ENCODE measurements at regions not wholly inside any gene's neighbourhood (a gene's known extent, or its start where the extent isn't known, plus 50 kb on each side); places are given as distances from the start of the nearest gene placed in this dataset.

DNA sequence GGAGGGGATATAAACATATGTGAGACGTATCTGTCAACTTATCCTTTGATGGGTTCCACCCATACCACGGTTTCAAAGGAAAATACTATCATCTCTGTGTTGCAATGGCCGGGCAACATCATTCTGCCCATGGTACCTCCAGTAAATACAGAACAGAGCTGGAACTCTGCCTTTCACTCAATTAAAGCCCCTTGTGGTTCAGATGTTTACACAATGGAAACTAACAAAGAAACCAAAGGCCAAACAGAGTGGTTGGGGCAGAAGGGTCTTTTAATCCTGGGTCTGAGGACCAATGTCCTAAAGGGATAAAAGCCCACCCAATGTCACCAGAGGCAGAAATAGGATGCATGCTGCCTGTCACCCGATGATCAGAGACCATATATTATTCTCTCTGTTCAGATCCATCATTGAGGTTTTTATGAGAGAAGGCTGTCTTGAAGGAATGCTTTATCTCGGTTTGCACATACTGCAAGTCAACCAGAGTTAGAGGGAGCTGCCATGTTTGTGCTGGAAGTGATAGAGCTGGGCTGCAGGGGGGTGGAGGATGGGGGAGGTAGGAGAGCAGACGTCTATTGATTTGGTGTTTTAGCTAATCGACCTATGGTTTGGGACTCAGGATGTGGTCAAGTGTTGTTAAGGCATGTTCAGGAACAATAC, 105.4 kb upstream of the FRMD4A start:
- no peak for DNase-seq (ENCODE audit: low read depth, low spot score)
- no peak overlapping the region for H3K4me3 ChIP-seq (ENCODE audit: low read depth, low read length)
- ChIA-PET POLR2A (no interaction called here), CTCF (no interaction called here)
- TF ChIP-seq, protein P1, sequence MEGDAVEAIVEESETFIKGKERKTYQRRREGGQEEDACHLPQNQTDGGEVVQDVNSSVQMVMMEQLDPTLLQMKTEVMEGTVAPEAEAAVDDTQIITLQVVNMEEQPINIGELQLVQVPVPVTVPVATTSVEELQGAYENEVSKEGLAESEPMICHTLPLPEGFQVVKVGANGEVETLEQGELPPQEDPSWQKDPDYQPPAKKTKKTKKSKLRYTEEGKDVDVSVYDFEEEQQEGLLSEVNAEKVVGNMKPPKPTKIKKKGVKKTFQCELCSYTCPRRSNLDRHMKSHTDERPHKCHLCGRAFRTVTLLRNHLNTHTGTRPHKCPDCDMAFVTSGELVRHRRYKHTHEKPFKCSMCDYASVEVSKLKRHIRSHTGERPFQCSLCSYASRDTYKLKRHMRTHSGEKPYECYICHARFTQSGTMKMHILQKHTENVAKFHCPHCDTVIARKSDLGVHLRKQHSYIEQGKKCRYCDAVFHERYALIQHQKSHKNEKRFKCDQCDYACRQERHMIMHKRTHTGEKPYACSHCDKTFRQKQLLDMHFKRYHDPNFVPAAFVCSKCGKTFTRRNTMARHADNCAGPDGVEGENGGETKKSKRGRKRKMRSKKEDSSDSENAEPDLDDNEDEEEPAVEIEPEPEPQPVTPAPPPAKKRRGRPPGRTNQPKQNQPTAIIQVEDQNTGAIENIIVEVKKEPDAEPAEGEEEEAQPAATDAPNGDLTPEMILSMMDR (IDR thresholded peaks at IDR 0.05; ENCODE audit: insufficient read depth, low read length, missing control alignments) = no peak

DNA sequence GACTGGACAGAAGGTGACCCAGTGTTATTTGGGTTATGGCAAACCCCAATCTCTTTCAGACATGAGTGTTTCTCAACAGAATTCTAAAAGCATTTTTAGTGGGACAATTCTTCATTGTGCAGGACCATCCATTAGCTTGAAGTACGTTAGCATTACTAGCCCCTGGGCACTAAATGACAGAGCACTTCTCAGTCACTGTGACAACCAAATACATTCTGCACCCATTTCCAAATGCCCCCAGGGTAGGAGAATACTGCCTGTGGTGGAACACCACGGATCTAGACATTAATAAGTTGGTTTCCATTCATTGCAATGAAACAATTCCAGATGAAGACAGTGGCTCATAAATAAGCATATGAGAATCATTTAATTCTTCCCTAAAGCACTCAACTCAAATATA, 102.4 kb upstream of the FRMD4A start:
- DNase-seq (ENCODE audit: low read depth, low spot score) = no peak
- POLR2A ChIA-PET = no interaction called here
- CTCF ChIA-PET = no interaction called here
- TF ChIP-seq, protein P1 (IDR thresholded peaks at IDR 0.05; ENCODE audit: insufficient read depth, low read length, missing control alignments) = no peak
- no peak overlapping the region for H3K4me3 ChIP-seq (ENCODE audit: low read depth, low read length)

DNA sequence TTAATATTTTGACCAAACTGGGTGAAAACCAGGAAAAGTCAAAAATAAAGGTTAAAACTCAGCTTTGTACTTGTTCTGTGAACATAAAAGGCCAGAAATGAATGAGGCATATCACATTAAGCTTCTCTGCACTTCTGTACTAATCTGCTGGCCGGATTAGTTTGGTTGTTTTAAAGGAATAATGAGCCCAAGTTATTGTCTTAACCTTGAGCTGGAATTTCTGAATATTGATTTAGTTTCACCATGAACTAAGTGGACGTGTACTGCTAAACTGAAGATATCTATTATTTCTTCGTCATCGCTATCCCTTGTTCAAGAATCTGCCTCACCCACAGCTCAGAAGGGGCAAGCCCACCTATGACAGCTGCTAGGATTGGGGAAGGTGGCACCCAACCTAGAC, 101.1 kb upstream of the FRMD4A start:
- DNase-seq (ENCODE audit: low read depth, low spot score) = no peak
- CTCF ChIA-PET = no interaction called here
- H3K4me3 ChIP-seq (ENCODE audit: low read depth, low read length) = no peak overlapping the region
- TF ChIP-seq, protein P1 (IDR thresholded peaks at IDR 0.05; ENCODE audit: insufficient read depth, low read length, missing control alignments) = no peak
- POLR2A ChIA-PET = no interaction called here

DNA sequence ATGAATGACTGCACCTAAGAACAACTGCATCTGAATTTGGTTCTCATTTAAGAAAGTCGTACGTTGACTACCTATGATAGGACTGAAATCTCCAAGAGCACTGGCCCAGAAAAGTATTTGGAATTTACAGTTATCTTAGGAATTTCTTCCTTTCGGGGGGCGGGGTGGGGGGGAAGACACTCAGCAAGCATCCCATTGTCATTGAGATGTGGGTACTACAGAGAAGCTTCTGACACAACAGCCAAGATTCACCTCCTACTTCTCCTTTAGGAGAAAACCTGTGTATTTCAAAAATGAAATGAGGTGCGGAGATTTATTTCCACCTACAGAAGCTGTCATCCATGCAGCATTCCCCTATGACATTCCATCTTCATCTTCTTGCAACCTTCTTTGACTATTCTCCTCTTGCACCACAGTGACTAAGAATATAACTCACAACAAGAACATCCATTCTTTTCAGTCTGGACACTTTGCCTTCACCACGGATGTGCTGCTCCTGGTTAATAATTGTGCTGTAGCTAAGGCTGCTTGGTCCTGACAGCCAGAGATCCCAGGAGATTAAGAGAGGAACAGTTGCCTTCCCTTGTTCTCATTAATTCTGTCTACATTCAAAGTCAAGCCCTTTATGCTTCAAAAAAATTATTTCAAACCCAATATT, 98.4 kb upstream of the FRMD4A start:
- H3K4me3 ChIP-seq (ENCODE audit: low read depth, low read length) = no peak overlapping the region
- ChIA-PET CTCF (interaction anchor here (0.8 kb wide), 1 partner anchor 233 kb away, joined by 3 read pairs; no protein-coding TSS in a partner anchor), POLR2A (interaction anchor here (0.6 kb wide), 1 partner anchor 749 kb away, joined by 3 read pairs; no protein-coding TSS in a partner anchor)
- TF ChIP-seq, protein P1 (IDR thresholded peaks at IDR 0.05; ENCODE audit: insufficient read depth, low read length, missing control alignments) = no peak
- no peak for DNase-seq (ENCODE audit: low read depth, low spot score)

DNA sequence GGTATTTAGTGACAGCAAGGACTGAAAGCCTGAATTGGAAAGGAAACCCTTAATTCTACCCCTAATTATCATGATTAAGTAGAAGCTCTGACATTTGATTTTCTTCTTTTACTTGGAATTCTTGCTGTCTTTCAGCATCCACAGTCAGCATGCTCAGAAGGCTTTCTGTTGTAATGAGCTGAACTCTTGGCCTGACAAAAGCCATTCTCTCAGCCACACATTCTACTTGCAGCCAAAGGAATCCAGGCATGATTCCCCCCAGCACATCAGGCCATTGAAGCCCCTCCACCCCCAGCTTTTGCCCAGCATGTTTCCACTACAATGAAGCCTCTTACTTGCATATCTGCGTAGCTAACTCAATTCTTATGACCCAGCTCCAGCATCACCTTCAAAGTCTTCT, 94.3 kb upstream of the FRMD4A start:
- TF ChIP-seq, protein P1 (IDR thresholded peaks at IDR 0.05; ENCODE audit: insufficient read depth, low read length, missing control alignments) = no peak
- DNase-seq (ENCODE audit: low read depth, low spot score) = no peak
- no peak overlapping the region for H3K4me3 ChIP-seq (ENCODE audit: low read depth, low read length)
- ChIA-PET CTCF (interaction anchor here (1.1 kb wide), 1 partner anchor 8 kb away, joined by 3 read pairs; no protein-coding TSS in a partner anchor), POLR2A (no interaction called here)

DNA sequence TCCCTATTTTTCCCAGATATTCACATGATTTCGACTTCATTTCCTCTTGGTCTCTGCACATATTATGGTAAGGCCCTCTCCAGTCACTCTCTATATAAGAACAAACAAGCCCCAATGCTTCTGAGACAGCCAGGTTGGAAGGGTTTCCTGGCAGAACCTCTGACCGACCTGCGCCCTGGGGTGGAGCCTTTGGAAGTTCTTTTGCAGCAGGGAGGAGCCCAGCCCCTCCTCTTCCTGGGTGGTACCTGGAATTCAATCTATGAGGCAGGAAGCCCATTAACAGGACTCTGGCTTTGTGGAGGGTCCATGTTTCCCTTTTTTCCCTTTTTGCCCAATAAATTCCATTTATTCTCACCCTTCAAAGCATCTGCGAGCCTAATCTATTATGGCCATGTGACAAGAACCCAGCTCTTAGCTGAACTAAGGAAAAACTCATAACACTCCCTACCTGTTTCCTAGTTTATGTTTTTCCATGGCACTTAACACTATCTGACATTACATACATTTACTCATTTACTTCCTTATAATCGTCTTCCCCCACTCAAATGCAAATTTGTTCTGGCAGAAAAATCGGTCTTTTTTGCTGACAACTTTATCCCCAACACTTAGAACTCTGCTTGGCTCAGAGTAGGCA, 92.5 kb upstream of the FRMD4A start:
- no peak overlapping the region for H3K4me3 ChIP-seq (ENCODE audit: low read depth, low read length)
- TF ChIP-seq, protein P1 (IDR thresholded peaks at IDR 0.05; ENCODE audit: insufficient read depth, low read length, missing control alignments) = no peak
- ChIA-PET CTCF (no interaction called here), POLR2A (no interaction called here)
- no peak for DNase-seq (ENCODE audit: low read depth, low spot score)
